Naive thymus-derived CD4-positive, alpha-beta T cell (primary cell): ENCODE measurements at regions not wholly inside any gene's neighbourhood (a gene's known extent, or its start where the extent isn't known, plus 50 kb on each side); places are given as distances from the start of the nearest gene placed in this dataset.

Experiments used
- ATAC-seq: fragments of 150-1000 bp; cut with Tn5 transposase; 2 replicates; pipeline ENCODE4 v1.10.0; 2021; ENCODE audit warnings: mild to moderate bottlenecking, moderate library complexity
- CTCF ChIA-PET: fragments of 350-600 bp; sonication (Branson Sonifier 250); formaldehyde crosslinking; loops from one replicate; lab custom pipeline; 2021; ENCODE audit warnings: antibody characterized with exemption; lab: Charles Lee
- POLR2A ChIA-PET: fragments of 350-600 bp; sonication (Branson Sonifier 250); formaldehyde crosslinking; loops from one replicate; lab custom pipeline; 2021; ENCODE audit warnings: antibody characterized with exemption, inconsistent platforms; lab: Charles Lee
- DNase-seq, 9 donors: peaks; one replicate each; pipeline versions ENCODE4 v3.0.0 to v3.0.0-alpha.2; 2020 to 2022; ENCODE audit warnings: mixed read lengths in 1 of 9
- H3K27ac ChIP-seq: one replicate; pipeline ENCODE4 v1.7.0; 2013; ENCODE audit warnings: mild to moderate bottlenecking, low read depth, low read length, moderate library complexity
- H3K27me3 ChIP-seq, 2 donors: one replicate each; pipeline ENCODE4 v1.7.0; 2013; ENCODE audit warnings: low read length in 2 of 2, mild to moderate bottlenecking in 2 of 2, moderate library complexity in 2 of 2; ENCODE audit not compliant: control insufficient read depth in 2 of 2, insufficient read depth in 2 of 2
- H3K36me3 ChIP-seq, 3 experiments: 1 replicate in 2 of 3; 2 replicates in 1 of 3; pipeline ENCODE4 v1.7.0; 2013; ENCODE audit warnings: low read length in 3 of 3, mild to moderate bottlenecking in 3 of 3, moderate library complexity in 1 of 3; ENCODE audit not compliant: insufficient read depth in 3 of 3, control insufficient read depth in 2 of 3
- H3K4me1 ChIP-seq, 2 donors: one replicate each; pipeline ENCODE4 v1.7.0; 2013; ENCODE audit warnings: low read length in 2 of 2, mild to moderate bottlenecking in 2 of 2, moderate library complexity in 1 of 2; ENCODE audit not compliant: control insufficient read depth in 2 of 2, insufficient read depth in 2 of 2
- H3K4me3 ChIP-seq: 2 replicates; pipeline ENCODE4 v1.7.0; 2013; ENCODE audit warnings: mild to moderate bottlenecking, low read length
- H3K9me3 ChIP-seq, 3 experiments: 1 replicate in 2 of 3; 2 replicates in 1 of 3; pipeline ENCODE4 v1.7.0; 2013; ENCODE audit warnings: low read length in 3 of 3; ENCODE audit not compliant: control insufficient read depth in 2 of 3
- H3K27ac Mint-ChIP-seq, 9 donors: one replicate each; pipeline ENCODE4 v1.8.0; 2020 to 2022; ENCODE audit warnings: mixed read lengths in 9 of 9, mild to moderate bottlenecking in 8 of 9, moderate library complexity in 5 of 9, inconsistent platforms in 2 of 9
- H3K27me3 Mint-ChIP-seq, 5 donors: one replicate each; pipeline ENCODE4 v1.8.0; 2021 to 2022; ENCODE audit warnings: mixed read lengths in 5 of 5, mild to moderate bottlenecking in 1 of 5
- H3K36me3 Mint-ChIP-seq, 5 donors: one replicate each; pipeline ENCODE4 v1.8.0; 2020 to 2022; ENCODE audit warnings: mixed read lengths in 5 of 5, mild to moderate bottlenecking in 3 of 5, inconsistent platforms in 1 of 5
- H3K4me1 Mint-ChIP-seq, 7 donors: one replicate each; pipeline ENCODE4 v1.8.0; 2020 to 2022; ENCODE audit warnings: mixed read lengths in 7 of 7, mild to moderate bottlenecking in 3 of 7, inconsistent platforms in 1 of 7
- H3K4me3 Mint-ChIP-seq, 10 donors: one replicate each; pipeline ENCODE4 v1.8.0; 2020 to 2022; ENCODE audit warnings: mild to moderate bottlenecking in 10 of 10, mixed read lengths in 10 of 10, moderate library complexity in 6 of 10, inconsistent platforms in 2 of 10
- H3K9me3 Mint-ChIP-seq, 11 donors: one replicate each; pipeline ENCODE4 v1.8.0; 2020 to 2022; ENCODE audit warnings: mixed read lengths in 11 of 11, mild to moderate bottlenecking in 4 of 11, inconsistent platforms in 1 of 11, moderate library complexity in 1 of 11
- intact Hi-C, 2 donors: fragments of 100-400 bp; cut with micrococcal nuclease; formaldehyde crosslinking; loops; one replicate each; pipeline ENCODE4 v1.15.1; 2023

DNA sequence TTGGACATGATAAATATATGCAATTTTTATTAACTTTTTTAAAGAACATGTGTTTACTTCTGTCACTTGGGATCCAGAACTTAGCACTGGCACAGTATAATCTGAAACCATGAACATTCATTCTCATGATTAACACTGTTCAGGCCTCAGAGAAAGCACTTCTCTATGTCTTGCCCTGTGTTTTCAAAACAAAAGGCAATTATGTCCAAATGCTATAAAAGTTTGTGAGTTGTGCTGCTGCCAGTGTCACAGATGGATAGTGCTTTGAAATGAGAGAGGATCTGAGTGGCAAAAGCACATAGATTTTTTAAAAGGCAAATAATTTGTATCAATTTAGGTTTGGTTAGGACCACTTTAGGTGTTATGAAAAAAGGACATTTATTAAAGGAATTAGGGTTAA lies 470.5 kb upstream of the FAM98A start:
- no peak overlapping the region for H3K4me3 ChIP-seq
- H3K27me3 Mint-ChIP-seq: peaks cover 0 to 9% (median 4%) of the 10 kb centered on the region in 5 donors
- no peak overlapping the region for H3K4me3 Mint-ChIP-seq
- ChIA-PET CTCF (no interaction called here), POLR2A (no interaction called here)
- ATAC-seq (no peak), DNase-seq (no peak)
- no peak overlapping the region for H3K27ac Mint-ChIP-seq
- no peaks in the 10 kb centered on the region for H3K27me3 ChIP-seq
- no peak overlapping the region for H3K27ac ChIP-seq
- no peaks in the 10 kb centered on the region for H3K4me1 ChIP-seq
- H3K9me3 ChIP-seq: no peaks in the 10 kb centered on the region
- H3K9me3 Mint-ChIP-seq: peaks cover 0 to 6% (median 0%) of the 10 kb centered on the region in 11 donors
- H3K36me3 ChIP-seq: no peaks in the 10 kb centered on the region
- no peaks in the 10 kb centered on the region for H3K36me3 Mint-ChIP-seq
- no peaks in the 10 kb centered on the region for H3K4me1 Mint-ChIP-seq
- intact Hi-C loops: no loop called here

DNA sequence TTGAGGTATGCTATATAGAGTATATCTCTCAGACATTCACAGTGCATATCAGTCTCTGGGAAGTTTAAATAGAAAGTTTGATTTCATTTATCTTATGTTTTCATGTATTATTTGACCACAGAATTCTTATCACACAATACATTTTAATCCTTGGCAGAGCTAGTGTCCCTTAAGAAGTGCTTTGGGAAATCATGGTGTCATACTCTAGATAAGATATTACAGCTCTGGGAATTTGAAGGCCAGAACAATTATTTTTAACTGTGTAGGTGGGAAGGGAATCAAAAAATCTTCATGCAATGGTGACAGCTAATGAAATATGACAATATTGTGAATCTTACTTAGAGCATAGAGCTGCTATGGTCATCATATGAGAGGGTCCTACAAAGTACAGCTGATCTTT lies 451.3 kb upstream of the FAM98A start:
- CTCF ChIA-PET: no interaction called here
- H3K36me3 Mint-ChIP-seq: no peaks in the 10 kb centered on the region
- H3K27me3 Mint-ChIP-seq: no peaks in the 10 kb centered on the region
- Histone ChIP-seq H3K9me3 (no peaks in the 10 kb centered on the region), H3K27ac (no peak overlapping the region), H3K36me3 (no peaks in the 10 kb centered on the region), H3K4me3 (no peak overlapping the region), H3K4me1 (no peaks in the 10 kb centered on the region), H3K27me3 (no peaks in the 10 kb centered on the region)
- H3K4me1 Mint-ChIP-seq: no peaks in the 10 kb centered on the region
- H3K4me3 Mint-ChIP-seq: no peak overlapping the region
- peaks cover 0 to 6% (median 0%) of the 10 kb centered on the region in 11 donors for H3K9me3 Mint-ChIP-seq
- intact Hi-C loops: no loop called here
- no peak overlapping the region for H3K27ac Mint-ChIP-seq
- POLR2A ChIA-PET: no interaction called here
- no peak for DNase-seq
- ATAC-seq: no peak

DNA sequence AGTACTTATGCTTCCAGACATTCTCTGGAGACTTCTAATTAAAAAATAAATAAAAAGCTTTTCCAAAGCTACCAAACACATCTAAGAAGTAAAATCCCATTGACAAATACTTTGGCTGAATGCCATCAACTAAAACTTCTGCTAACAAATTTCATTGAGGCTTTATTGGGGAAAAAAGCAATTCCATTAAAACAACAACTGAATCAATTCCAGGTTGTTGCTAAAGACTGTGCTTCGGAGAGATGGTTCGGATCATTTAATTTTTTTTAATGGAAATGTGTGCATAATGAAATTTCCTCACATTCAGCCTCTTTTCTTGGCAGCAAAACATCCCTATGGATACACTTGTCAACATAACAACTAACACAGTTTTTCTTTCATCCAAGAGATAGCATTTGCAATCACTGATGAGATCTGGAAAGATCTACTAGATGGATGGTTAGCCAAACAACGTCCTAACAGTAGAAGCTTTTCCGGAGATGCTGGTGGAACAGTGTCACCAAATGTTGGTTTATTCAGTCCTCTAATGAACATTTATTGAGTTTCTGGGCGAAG lies 446.1 kb upstream of the FAM98A start:
- Histone ChIP-seq H3K4me1 (no peaks in the 10 kb centered on the region), H3K9me3 (no peaks in the 10 kb centered on the region), H3K27me3 (no peaks in the 10 kb centered on the region), H3K36me3 (no peaks in the 10 kb centered on the region), H3K4me3 (no peak overlapping the region), H3K27ac (no peak overlapping the region)
- Mint-ChIP-seq H3K27ac (no peak overlapping the region), H3K36me3 (no peaks in the 10 kb centered on the region), H3K4me3 (no peak overlapping the region), H3K9me3 (peaks cover 0 to 3% (median 0%) of the 10 kb centered on the region in 11 donors), H3K4me1 (no peaks in the 10 kb centered on the region), H3K27me3 (no peaks in the 10 kb centered on the region)
- POLR2A ChIA-PET: no interaction called here
- ATAC-seq (no peak), DNase-seq (no peak)
- intact Hi-C loops: no loop called here
- CTCF ChIA-PET: no interaction called here

DNA sequence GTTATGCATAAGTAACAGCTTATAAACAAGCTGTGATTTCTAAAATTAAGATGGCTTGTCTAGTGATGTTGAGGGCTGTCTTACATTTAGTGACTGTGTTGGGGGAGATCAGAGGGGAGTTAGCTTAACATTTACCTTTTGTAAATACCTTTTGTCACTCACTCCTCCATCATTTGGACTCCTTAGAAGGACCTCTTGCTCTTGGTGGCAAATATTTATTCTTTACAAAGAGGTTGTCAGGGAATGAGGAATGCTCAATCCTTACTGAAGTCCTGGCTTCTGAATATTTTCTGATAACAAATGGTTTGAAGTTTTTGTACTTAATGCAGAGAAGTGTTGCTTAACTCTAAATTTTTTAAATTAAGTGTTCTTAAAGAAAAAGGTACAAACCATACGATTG lies 438.8 kb upstream of the FAM98A start:
- Histone ChIP-seq H3K27me3 (no peaks in the 10 kb centered on the region), H3K4me1 (no peaks in the 10 kb centered on the region), H3K27ac (no peak overlapping the region), H3K4me3 (no peak overlapping the region), H3K36me3 (no peaks in the 10 kb centered on the region), H3K9me3 (no peaks in the 10 kb centered on the region)
- no peak for ATAC-seq
- H3K4me3 Mint-ChIP-seq: no peak overlapping the region
- ChIA-PET CTCF (no interaction called here), POLR2A (no interaction called here)
- H3K36me3 Mint-ChIP-seq: no peaks in the 10 kb centered on the region
- H3K4me1 Mint-ChIP-seq: no peaks in the 10 kb centered on the region
- H3K27ac Mint-ChIP-seq: no peak overlapping the region
- H3K9me3 Mint-ChIP-seq: peaks cover 0 to 4% (median 0%) of the 10 kb centered on the region in 11 donors
- no peak for DNase-seq
- intact Hi-C loops: no loop called here
- no peaks in the 10 kb centered on the region for H3K27me3 Mint-ChIP-seq

DNA sequence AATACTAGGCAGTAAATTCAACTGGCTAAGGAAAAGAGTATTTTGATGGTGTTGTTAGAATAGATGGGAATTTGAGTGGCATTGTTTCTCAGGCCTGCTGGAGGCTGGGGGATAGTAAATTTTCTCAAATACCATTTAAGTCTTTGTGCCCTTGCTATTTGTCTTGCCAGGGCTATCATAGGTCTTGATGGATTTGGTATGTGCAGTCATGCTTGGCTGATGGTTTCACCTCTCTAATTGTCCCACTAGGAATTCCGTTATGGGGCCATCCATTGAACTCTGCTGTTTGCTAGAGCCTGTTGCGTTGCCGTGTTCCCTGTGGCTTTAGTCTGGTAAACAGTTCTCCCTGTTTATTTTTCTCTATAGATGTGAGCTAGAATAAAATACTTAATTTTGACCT lies 438.1 kb upstream of the FAM98A start:
- H3K27me3 Mint-ChIP-seq: no peaks in the 10 kb centered on the region
- no peak overlapping the region for H3K4me3 Mint-ChIP-seq
- Histone ChIP-seq H3K4me3 (no peak overlapping the region), H3K36me3 (no peaks in the 10 kb centered on the region), H3K27ac (no peak overlapping the region), H3K27me3 (no peaks in the 10 kb centered on the region), H3K4me1 (no peaks in the 10 kb centered on the region), H3K9me3 (no peaks in the 10 kb centered on the region)
- no peak overlapping the region for H3K27ac Mint-ChIP-seq
- ChIA-PET POLR2A (no interaction called here), CTCF (no interaction called here)
- H3K36me3 Mint-ChIP-seq: no peaks in the 10 kb centered on the region
- peaks cover 0 to 4% (median 0%) of the 10 kb centered on the region in 11 donors for H3K9me3 Mint-ChIP-seq
- intact Hi-C loops: no loop called here
- DNase-seq (no peak), ATAC-seq (no peak)
- H3K4me1 Mint-ChIP-seq: no peaks in the 10 kb centered on the region

DNA sequence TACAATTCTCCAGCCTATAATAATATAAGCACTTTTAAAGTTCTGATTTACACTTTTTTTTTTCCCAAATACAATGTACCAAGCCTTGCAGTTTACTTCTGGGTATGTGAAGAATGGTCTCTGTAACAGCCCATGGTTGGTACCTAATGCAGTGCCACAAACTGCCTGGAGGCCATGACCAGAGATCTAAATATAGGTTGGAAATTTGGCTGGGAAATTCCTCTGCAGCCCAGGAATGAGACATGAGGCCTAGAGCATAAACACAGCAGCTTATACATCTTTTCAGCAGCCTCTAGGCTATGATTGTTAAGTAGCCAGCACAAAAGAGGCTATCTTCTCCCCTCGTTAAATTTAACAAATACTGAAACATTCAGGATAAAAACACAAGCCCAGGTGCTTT lies 432.0 kb upstream of the FAM98A start:
- Mint-ChIP-seq H3K4me1 (no peaks in the 10 kb centered on the region), H3K4me3 (no peak overlapping the region), H3K27ac (no peak overlapping the region), H3K9me3 (peaks cover 0 to 4% (median 0%) of the 10 kb centered on the region in 11 donors), H3K36me3 (no peaks in the 10 kb centered on the region), H3K27me3 (no peaks in the 10 kb centered on the region)
- no peaks in the 10 kb centered on the region for H3K9me3 ChIP-seq
- no peaks in the 10 kb centered on the region for H3K36me3 ChIP-seq
- H3K4me1 ChIP-seq: no peaks in the 10 kb centered on the region
- H3K27ac ChIP-seq: no peak overlapping the region
- POLR2A ChIA-PET: no interaction called here
- H3K27me3 ChIP-seq: no peaks in the 10 kb centered on the region
- no peak overlapping the region for H3K4me3 ChIP-seq
- intact Hi-C loops: no loop called here
- no peak for ATAC-seq
- CTCF ChIA-PET: no interaction called here
- no peak for DNase-seq

DNA sequence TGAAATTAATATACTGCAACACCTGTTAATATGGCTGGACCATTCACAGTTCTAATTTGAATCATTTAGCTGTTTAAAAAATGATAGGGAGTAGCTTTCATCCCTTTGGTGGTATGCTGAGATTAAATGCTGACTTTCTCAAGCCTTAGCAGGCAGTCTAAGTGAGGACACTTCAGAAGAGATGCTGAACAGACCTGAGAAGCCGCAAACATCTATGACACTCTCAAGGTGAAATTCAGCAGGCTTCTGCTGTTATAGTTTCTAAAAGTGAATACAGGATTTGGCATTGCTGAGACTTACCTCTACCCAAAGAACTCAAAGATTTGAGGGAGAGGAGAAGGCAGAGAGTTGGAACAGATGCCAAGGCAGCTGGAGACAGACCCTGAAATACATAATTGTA lies 431.2 kb upstream of the FAM98A start:
- intact Hi-C loops: no loop called here
- no peaks in the 10 kb centered on the region for H3K9me3 ChIP-seq
- no peaks in the 10 kb centered on the region for H3K27me3 Mint-ChIP-seq
- DNase-seq (no peak), ATAC-seq (no peak)
- no peak overlapping the region for H3K27ac Mint-ChIP-seq
- H3K36me3 Mint-ChIP-seq: no peaks in the 10 kb centered on the region
- H3K4me1 ChIP-seq: no peaks in the 10 kb centered on the region
- ChIA-PET CTCF (no interaction called here), POLR2A (no interaction called here)
- H3K9me3 Mint-ChIP-seq: peaks cover 0 to 4% (median 0%) of the 10 kb centered on the region in 11 donors
- no peak overlapping the region for H3K4me3 Mint-ChIP-seq
- H3K4me1 Mint-ChIP-seq: no peaks in the 10 kb centered on the region
- H3K27me3 ChIP-seq: no peaks in the 10 kb centered on the region
- H3K36me3 ChIP-seq: no peaks in the 10 kb centered on the region
- H3K27ac ChIP-seq: no peak overlapping the region
- no peak overlapping the region for H3K4me3 ChIP-seq
